22Rv1 (cell line): ENCODE measurements at regions not wholly inside any gene's neighbourhood (a gene's known extent, or its start where the extent isn't known, plus 50 kb on each side); places are given as distances from the start of the nearest gene placed in this dataset.

ENCODE experiments used
- ZFX ChIP-seq: fragments of 450-650 bp; IDR thresholded peaks from 2 replicates; pipeline ENCODE4 v1.6.1; 2017; ENCODE audit warnings: antibody characterized with exemption, borderline replicate concordance
- TF ChIP-seq, protein P1 (sequence below): fragments of 450-650 bp; IDR thresholded peaks from 2 replicates; pipeline ENCODE4 v1.5.1; 2017; ENCODE audit warnings: mild to moderate bottlenecking

DNA sequence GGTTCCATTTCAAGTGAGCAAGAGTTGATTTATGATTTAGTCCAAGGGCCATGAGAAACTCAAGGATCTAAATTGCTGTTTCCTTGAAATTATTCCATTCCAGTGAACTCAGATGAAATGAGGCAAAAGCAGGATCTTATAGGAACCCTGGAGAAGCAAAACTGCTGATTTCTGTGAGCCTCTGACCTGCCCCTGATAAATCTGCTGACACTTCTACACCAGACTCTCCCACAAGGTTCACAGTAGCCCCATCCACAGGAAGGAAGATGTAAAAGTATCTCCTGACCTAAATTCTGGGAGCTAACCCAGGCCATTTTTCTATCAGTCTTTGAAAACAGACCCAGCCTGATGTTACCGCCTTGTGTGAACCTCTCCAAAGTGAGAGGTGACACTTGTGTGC, 987.6 kb upstream of the AUTS2 start:
- TF ChIP-seq, protein P1, sequence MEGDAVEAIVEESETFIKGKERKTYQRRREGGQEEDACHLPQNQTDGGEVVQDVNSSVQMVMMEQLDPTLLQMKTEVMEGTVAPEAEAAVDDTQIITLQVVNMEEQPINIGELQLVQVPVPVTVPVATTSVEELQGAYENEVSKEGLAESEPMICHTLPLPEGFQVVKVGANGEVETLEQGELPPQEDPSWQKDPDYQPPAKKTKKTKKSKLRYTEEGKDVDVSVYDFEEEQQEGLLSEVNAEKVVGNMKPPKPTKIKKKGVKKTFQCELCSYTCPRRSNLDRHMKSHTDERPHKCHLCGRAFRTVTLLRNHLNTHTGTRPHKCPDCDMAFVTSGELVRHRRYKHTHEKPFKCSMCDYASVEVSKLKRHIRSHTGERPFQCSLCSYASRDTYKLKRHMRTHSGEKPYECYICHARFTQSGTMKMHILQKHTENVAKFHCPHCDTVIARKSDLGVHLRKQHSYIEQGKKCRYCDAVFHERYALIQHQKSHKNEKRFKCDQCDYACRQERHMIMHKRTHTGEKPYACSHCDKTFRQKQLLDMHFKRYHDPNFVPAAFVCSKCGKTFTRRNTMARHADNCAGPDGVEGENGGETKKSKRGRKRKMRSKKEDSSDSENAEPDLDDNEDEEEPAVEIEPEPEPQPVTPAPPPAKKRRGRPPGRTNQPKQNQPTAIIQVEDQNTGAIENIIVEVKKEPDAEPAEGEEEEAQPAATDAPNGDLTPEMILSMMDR = no peak
- TF ChIP-seq ZFX = no peak
